ENCODE measurements at regions not wholly inside any gene's neighbourhood (a gene's known extent, or its start where the extent isn't known, plus 50 kb on each side); places are given as distances from the start of the nearest gene placed in this dataset.

GRCh38 chr9:22700171-22700570 lies 253.5 kb downstream of the DMRTA1 start:
- TF ChIP-seq EZH2 (IDR thresholded peaks at IDR 0.05; ENCODE audit: low read length) (no peak), CTCF (optimal IDR thresholded peaks at IDR 0.05 in 1 of 3, IDR thresholded peaks at IDR 0.05 in 1 of 3, conservative IDR thresholded peaks at IDR 0.05 in 1 of 3; ENCODE audit: extremely low read depth in 1 of 3, insufficient read depth in 2 of 3, low read length in 3 of 3) (no peak)
